ENCODE measurements at regions not wholly inside any gene's neighbourhood (a gene's known extent, or its start where the extent isn't known, plus 50 kb on each side); places are given as distances from the start of the nearest gene placed in this dataset.

- Histone ChIP-seq H3K9me3 (ENCODE audit: control insufficient read depth, insufficient read depth, low read length) (no peaks in the 10 kb centered on the region), H3K4me3 (ENCODE audit: low read depth, low read length) (no peak overlapping the region), H3K4me1 (ENCODE audit: control insufficient read depth, insufficient read depth, low read length) (no peaks in the 10 kb centered on the region), H3K27me3 (ENCODE audit: control insufficient read depth, insufficient read depth, low read length) (no peaks in the 10 kb centered on the region), H3K27ac (ENCODE audit: low read depth, low read length) (no peak overlapping the region), H3K36me3 (ENCODE audit: control insufficient read depth, insufficient read depth, low read length) (no peaks in the 10 kb centered on the region)
- 27% methylated on average over 2 of the region's 5 CpGs for WGBS (ENCODE audit: insufficient coverage)
- peak in 1 of 6 donors; percentile 50 for DNase-seq (ENCODE audit: low read depth in 4 of 6, low spot score in 6 of 6)
These were observed 80.3 kb upstream of the FAM171A1 start for GRCh38 chr10:15451137-15452094.

DNA sequence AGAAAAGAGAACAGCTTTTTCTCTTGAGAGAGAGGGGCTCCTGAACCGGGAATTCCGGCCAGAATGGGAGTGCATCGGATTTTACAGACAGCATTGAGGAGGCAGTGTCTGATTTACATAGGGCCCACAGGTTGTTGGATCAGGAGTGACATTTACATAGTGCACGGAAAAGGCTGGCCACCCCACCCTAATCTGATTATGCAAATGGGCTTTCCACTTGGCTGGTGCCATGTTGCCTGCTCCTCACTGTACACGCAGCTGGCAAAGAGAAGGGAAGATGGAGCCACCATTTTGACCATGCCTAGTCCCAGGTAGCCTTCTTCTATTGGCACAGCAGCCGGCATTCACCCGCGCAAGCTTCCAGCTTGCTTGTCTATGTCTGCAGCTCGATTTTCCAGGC is 77.5 kb upstream of the FAM171A1 start:
- no peaks in the 10 kb centered on the region for H3K36me3 ChIP-seq (ENCODE audit: control insufficient read depth, insufficient read depth, low read length)
- WGBS (ENCODE audit: insufficient coverage), result 87% methylated on average over 8 of the region's 9 CpGs

GRCh38 chr10:15445006-15445390 is 73.9 kb upstream of the FAM171A1 start:
- DNase-seq (ENCODE audit: low read depth in 4 of 6, low spot score in 6 of 6), result peak in 1 of 6 donors; percentile 12
- H3K27ac ChIP-seq (ENCODE audit: low read depth, low read length), result no peak overlapping the region
- H3K36me3 ChIP-seq (ENCODE audit: control insufficient read depth, insufficient read depth, low read length), result no peaks in the 10 kb centered on the region
- no peak overlapping the region for H3K4me3 ChIP-seq (ENCODE audit: low read depth, low read length)
- H3K9me3 ChIP-seq (ENCODE audit: control insufficient read depth, insufficient read depth, low read length), result no peaks in the 10 kb centered on the region
- WGBS (ENCODE audit: insufficient coverage), result no CpG with 5 or more reads among the region's 1 CpG
- no peaks in the 10 kb centered on the region for H3K4me1 ChIP-seq (ENCODE audit: control insufficient read depth, insufficient read depth, low read length)
- H3K27me3 ChIP-seq (ENCODE audit: control insufficient read depth, insufficient read depth, low read length), result no peaks in the 10 kb centered on the region

More for the DNA sequence above, 77.5 kb upstream of the FAM171A1 start:
- H3K4me3 ChIP-seq (ENCODE audit: low read depth, low read length), result no peak overlapping the region
- H3K27me3 ChIP-seq (ENCODE audit: control insufficient read depth, insufficient read depth, low read length), result no peaks in the 10 kb centered on the region
- no peaks in the 10 kb centered on the region for H3K9me3 ChIP-seq (ENCODE audit: control insufficient read depth, insufficient read depth, low read length)
- no peak for DNase-seq (ENCODE audit: low read depth in 4 of 6, low spot score in 6 of 6)
- no peaks in the 10 kb centered on the region for H3K4me1 ChIP-seq (ENCODE audit: control insufficient read depth, insufficient read depth, low read length)
- no peak overlapping the region for H3K27ac ChIP-seq (ENCODE audit: low read depth, low read length)

- H3K27me3 ChIP-seq (ENCODE audit: control insufficient read depth, insufficient read depth, low read length), result no peaks in the 10 kb centered on the region
- no peak for DNase-seq (ENCODE audit: low read depth in 4 of 6, low spot score in 6 of 6)
- H3K9me3 ChIP-seq (ENCODE audit: control insufficient read depth, insufficient read depth, low read length), result no peaks in the 10 kb centered on the region
- no peak overlapping the region for H3K4me3 ChIP-seq (ENCODE audit: low read depth, low read length)
- no peaks in the 10 kb centered on the region for H3K36me3 ChIP-seq (ENCODE audit: control insufficient read depth, insufficient read depth, low read length)
- H3K27ac ChIP-seq (ENCODE audit: low read depth, low read length), result no peak overlapping the region
- 23% methylated on average over 3 of the region's 8 CpGs for WGBS (ENCODE audit: insufficient coverage)
- no peaks in the 10 kb centered on the region for H3K4me1 ChIP-seq (ENCODE audit: control insufficient read depth, insufficient read depth, low read length)
These were observed 73.3 kb upstream of the FAM171A1 start for GRCh38 chr10:15444105-15445005.

DNA sequence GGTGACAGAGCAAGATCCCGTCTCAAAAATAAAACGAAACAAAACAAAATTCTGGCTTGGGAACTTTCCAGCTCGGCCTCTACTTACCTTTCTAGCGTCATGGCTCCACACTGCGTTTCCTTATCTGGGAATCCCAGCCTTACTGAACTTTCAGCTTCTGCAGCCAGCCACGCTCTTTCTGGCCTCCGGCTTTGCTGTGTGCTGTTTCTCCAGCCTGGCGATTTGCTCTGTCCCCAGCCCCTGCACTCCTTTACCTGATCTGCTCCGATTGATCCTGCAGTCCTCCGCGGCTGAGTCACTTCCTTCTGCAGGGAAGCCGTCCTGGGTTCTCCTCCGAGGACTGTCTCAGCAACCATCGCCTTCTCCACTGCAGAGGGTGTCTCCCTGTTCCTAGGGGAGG is 71.0 kb upstream of the FAM171A1 start:
- H3K36me3 ChIP-seq (ENCODE audit: control insufficient read depth, insufficient read depth, low read length), result no peaks in the 10 kb centered on the region
- no peak overlapping the region for H3K4me3 ChIP-seq (ENCODE audit: low read depth, low read length)
- no peaks in the 10 kb centered on the region for H3K27me3 ChIP-seq (ENCODE audit: control insufficient read depth, insufficient read depth, low read length)
- DNase-seq (ENCODE audit: low read depth in 4 of 6, low spot score in 6 of 6), result no peak
- no peaks in the 10 kb centered on the region for H3K4me1 ChIP-seq (ENCODE audit: control insufficient read depth, insufficient read depth, low read length)
- no peaks in the 10 kb centered on the region for H3K9me3 ChIP-seq (ENCODE audit: control insufficient read depth, insufficient read depth, low read length)
- no peak overlapping the region for H3K27ac ChIP-seq (ENCODE audit: low read depth, low read length)
- WGBS (ENCODE audit: insufficient coverage), result 97% methylated on average over 13 of the region's 14 CpGs

GRCh38 chr10:15440204-15440711 is 69.2 kb upstream of the FAM171A1 start:
- H3K27me3 ChIP-seq (ENCODE audit: control insufficient read depth, insufficient read depth, low read length), result no peaks in the 10 kb centered on the region
- H3K4me1 ChIP-seq (ENCODE audit: control insufficient read depth, insufficient read depth, low read length), result no peaks in the 10 kb centered on the region
- WGBS (ENCODE audit: insufficient coverage), result 91% methylated on average over 9 of the region's 9 CpGs
- no peaks in the 10 kb centered on the region for H3K36me3 ChIP-seq (ENCODE audit: control insufficient read depth, insufficient read depth, low read length)
- H3K4me3 ChIP-seq (ENCODE audit: low read depth, low read length), result no peak overlapping the region
- peak overlapping the region; percentile 84 for H3K27ac ChIP-seq (ENCODE audit: low read depth, low read length)
- no peak for DNase-seq (ENCODE audit: low read depth in 4 of 6, low spot score in 6 of 6)
- H3K9me3 ChIP-seq (ENCODE audit: control insufficient read depth, insufficient read depth, low read length), result no peaks in the 10 kb centered on the region

GRCh38 chr10:15439341-15439842 is 68.3 kb upstream of the FAM171A1 start:
- no peak overlapping the region for H3K4me3 ChIP-seq (ENCODE audit: low read depth, low read length)
- peak overlapping the region; percentile 84 for H3K27ac ChIP-seq (ENCODE audit: low read depth, low read length)
- 19% methylated on average over 7 of the region's 12 CpGs for WGBS (ENCODE audit: insufficient coverage)
- peaks cover 6% of the 10 kb centered on the region for H3K4me1 ChIP-seq (ENCODE audit: control insufficient read depth, insufficient read depth, low read length)
- DNase-seq (ENCODE audit: low read depth in 4 of 6, low spot score in 6 of 6), result peak in 2 of 6 donors; percentile 16 to 70
- H3K27me3 ChIP-seq (ENCODE audit: control insufficient read depth, insufficient read depth, low read length), result no peaks in the 10 kb centered on the region
- no peaks in the 10 kb centered on the region for H3K36me3 ChIP-seq (ENCODE audit: control insufficient read depth, insufficient read depth, low read length)
- no peaks in the 10 kb centered on the region for H3K9me3 ChIP-seq (ENCODE audit: control insufficient read depth, insufficient read depth, low read length)

DNA sequence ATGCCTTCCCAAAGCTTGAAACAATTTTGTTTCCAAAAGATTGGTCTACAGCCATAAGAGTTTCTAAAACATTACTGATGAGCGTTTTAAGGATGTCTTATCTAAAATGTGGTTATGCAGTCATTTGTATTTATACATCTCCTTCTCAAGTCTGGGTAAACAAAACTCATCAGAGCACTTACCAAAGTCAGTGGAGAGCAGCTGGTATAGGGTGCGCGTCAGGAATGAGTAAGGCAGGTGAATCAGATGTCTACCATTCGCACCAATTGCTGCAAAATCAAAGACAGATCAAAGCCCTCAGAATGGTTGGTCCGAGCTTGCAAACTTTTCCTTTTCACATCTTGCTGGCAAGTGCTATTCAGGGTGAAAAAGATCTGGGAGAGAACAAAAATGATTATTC is 65.6 kb upstream of the FAM171A1 start:
- Histone ChIP-seq H3K27ac (ENCODE audit: low read depth, low read length) (no peak overlapping the region), H3K9me3 (ENCODE audit: control insufficient read depth, insufficient read depth, low read length) (no peaks in the 10 kb centered on the region), H3K27me3 (ENCODE audit: control insufficient read depth, insufficient read depth, low read length) (no peaks in the 10 kb centered on the region), H3K4me1 (ENCODE audit: control insufficient read depth, insufficient read depth, low read length) (peaks cover 7% of the 10 kb centered on the region), H3K36me3 (ENCODE audit: control insufficient read depth, insufficient read depth, low read length) (no peaks in the 10 kb centered on the region), H3K4me3 (ENCODE audit: low read depth, low read length) (no peak overlapping the region)
- 100% methylated on average over 3 of the region's 5 CpGs for WGBS (ENCODE audit: insufficient coverage)
- DNase-seq (ENCODE audit: low read depth in 4 of 6, low spot score in 6 of 6), result no peak

- 20% methylated on average over 7 of the region's 9 CpGs for WGBS (ENCODE audit: insufficient coverage)
These were observed 62.9 kb upstream of the FAM171A1 start for GRCh38 chr10:15433850-15434537.

More at GRCh38 chr10:15433850-15434537, 62.9 kb upstream of the FAM171A1 start:
- no peaks in the 10 kb centered on the region for H3K36me3 ChIP-seq (ENCODE audit: control insufficient read depth, insufficient read depth, low read length)
- H3K27me3 ChIP-seq (ENCODE audit: control insufficient read depth, insufficient read depth, low read length), result no peaks in the 10 kb centered on the region
- peaks cover 7% of the 10 kb centered on the region for H3K4me1 ChIP-seq (ENCODE audit: control insufficient read depth, insufficient read depth, low read length)
- no peak overlapping the region for H3K27ac ChIP-seq (ENCODE audit: low read depth, low read length)
- peak overlapping the region; percentile 42 for H3K4me3 ChIP-seq (ENCODE audit: low read depth, low read length)
- peak in 5 of 6 donors; percentile 66 to 94 (median 70) for DNase-seq (ENCODE audit: low read depth in 4 of 6, low spot score in 6 of 6)
- H3K9me3 ChIP-seq (ENCODE audit: control insufficient read depth, insufficient read depth, low read length), result no peaks in the 10 kb centered on the region
